Heart left ventricle (tissue), 13 donors: ENCODE measurements at regions not wholly inside any gene's neighbourhood (a gene's known extent, or its start where the extent isn't known, plus 50 kb on each side); places are given as distances from the start of the nearest gene placed in this dataset.

ENCODE experiments used
- POLR2A ChIP-seq, 2 donors: fragments of 450-650 bp; IDR thresholded peaks; one replicate each; pipeline ENCODE4 v1.6.1; 2017; ENCODE audit warnings: antibody characterized with exemption in 2 of 2, mild to moderate bottlenecking in 2 of 2, moderate library complexity in 2 of 2
- TF ChIP-seq, protein P1 (sequence below), 12 donors: fragments of 200-600 bp; sonication (generic) in 4 of 12; IDR thresholded peaks; one replicate each; pipeline versions ENCODE4 v1.5.0 to v1.8.0; 2018 to 2022; ENCODE audit warnings: antibody characterized with exemption in 12 of 12, mild to moderate bottlenecking in 5 of 12
- donor health status: ischemic (EF 13 %, LVEDD 7.1; RV severe dilation, severe dysfunction).
- donor health status: DM: no; HTN: yes; CAD: no.
- donor health status: DM: no; HTN: no; CAD: no.
- donor health status: ischemic (EF 25% LVEDD 6.9; RV normal size, moderate dysfunction).
- donor health status: ischemic (EF 25% LVEDD 5.7; RV mildly dilated, moderate dysfunction).
- donor health status: ischemic (EF 35%, LVEDD 5.7; RV mildly dilated, moderate dysfunction).
- donor health status: nonischemic (EF 11% LVEDD 7.7; RV severe dilation, severe dysfunction).
- donor health status: DM: yes; HTN: yes; CAD: no.
- donor health status: PGD.
- donor health status: ischemic (EF 29% LVEDD 5.4; RV normal size, mild dysfunction).
- donor health status: nonischemic (EF 23%, LVEDD 6.1; RV moderate dilation, normal function).

DNA sequence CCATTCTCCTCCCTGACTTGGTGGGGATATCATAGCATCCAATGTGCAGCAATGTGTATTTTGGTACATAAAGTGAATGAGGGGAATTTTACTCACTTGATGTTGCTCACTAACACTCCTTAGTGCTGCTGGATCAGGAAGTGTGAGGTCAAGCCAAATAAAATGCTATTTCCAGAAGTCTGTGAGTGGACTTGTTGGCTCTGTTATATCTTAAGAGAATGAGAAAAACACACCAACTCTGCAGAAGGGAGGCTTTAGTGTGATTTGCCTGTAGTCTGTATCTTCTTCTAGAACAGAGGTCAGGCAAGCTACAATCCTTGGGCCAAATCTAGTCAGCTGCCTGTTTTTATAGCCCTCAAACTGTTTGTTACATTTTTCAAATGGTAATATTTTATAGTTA is 154.3 kb downstream of the POLR1F start:
- TF ChIP-seq, protein P1, sequence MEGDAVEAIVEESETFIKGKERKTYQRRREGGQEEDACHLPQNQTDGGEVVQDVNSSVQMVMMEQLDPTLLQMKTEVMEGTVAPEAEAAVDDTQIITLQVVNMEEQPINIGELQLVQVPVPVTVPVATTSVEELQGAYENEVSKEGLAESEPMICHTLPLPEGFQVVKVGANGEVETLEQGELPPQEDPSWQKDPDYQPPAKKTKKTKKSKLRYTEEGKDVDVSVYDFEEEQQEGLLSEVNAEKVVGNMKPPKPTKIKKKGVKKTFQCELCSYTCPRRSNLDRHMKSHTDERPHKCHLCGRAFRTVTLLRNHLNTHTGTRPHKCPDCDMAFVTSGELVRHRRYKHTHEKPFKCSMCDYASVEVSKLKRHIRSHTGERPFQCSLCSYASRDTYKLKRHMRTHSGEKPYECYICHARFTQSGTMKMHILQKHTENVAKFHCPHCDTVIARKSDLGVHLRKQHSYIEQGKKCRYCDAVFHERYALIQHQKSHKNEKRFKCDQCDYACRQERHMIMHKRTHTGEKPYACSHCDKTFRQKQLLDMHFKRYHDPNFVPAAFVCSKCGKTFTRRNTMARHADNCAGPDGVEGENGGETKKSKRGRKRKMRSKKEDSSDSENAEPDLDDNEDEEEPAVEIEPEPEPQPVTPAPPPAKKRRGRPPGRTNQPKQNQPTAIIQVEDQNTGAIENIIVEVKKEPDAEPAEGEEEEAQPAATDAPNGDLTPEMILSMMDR (IDR thresholded peaks at IDR 0.05) = no peak
- TF ChIP-seq POLR2A (IDR thresholded peaks at IDR 0.05) = no peak
